Tibial nerve (tissue), 3 donors: ENCODE measurements at regions not wholly inside any gene's neighbourhood (a gene's known extent, or its start where the extent isn't known, plus 50 kb on each side); places are given as distances from the start of the nearest gene placed in this dataset.

Experiments
- POLR2A ChIP-seq, 2 donors: fragments of 450-650 bp; IDR thresholded peaks; one replicate each; pipeline ENCODE4 v1.6.1; 2017; ENCODE audit warnings: antibody characterized with exemption in 2 of 2, mild to moderate bottlenecking in 2 of 2, moderate library complexity in 2 of 2
- TF ChIP-seq, protein P1 (sequence below), 5 experiments: fragments of 200-600 bp in 3 of 5; fragments of 450-650 bp in 2 of 5; sonication (generic) in 3 of 5; IDR thresholded peaks; one replicate each; pipeline ENCODE4 v1.5.1; 2016 to 2019; ENCODE audit warnings: antibody characterized with exemption in 5 of 5, mild to moderate bottlenecking in 3 of 5, moderate library complexity in 2 of 5

DNA sequence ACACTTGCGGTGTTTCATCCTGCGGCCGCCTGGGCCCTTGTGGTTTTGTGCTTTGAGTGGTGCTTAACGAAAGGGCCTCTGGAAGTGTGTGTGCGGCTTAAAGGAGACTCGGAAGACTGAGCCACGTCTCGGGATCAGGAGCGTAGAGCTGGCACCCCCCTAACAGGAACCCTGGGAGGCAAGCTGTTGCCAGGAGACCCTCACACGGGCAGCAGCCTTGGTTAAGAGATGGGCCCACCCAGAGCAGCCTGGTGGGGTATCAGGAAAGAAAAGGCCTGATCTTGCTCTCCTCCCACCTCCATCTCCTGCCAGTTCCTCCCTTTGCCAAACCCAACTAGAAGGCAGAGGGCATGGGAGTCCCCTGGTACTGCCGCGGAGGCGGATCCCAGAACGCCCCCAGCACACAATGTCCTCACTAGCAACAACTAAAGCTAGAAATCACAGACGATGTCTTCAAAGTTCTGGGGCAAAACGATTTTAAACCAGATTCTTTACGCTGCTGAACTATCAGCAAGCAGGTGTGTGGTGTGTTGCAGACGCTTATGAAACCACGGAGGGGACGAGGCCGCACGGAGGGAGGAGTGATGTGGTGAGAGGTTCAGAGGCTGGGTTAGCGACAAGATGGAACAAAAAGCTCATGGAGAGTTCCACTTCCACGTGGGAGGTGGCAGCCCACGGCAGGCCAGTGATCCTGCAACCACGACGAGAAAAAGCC is 67.0 kb upstream of the INPP5A start:
- TF ChIP-seq POLR2A (IDR thresholded peaks at IDR 0.05), result no peak
- TF ChIP-seq, protein P1, sequence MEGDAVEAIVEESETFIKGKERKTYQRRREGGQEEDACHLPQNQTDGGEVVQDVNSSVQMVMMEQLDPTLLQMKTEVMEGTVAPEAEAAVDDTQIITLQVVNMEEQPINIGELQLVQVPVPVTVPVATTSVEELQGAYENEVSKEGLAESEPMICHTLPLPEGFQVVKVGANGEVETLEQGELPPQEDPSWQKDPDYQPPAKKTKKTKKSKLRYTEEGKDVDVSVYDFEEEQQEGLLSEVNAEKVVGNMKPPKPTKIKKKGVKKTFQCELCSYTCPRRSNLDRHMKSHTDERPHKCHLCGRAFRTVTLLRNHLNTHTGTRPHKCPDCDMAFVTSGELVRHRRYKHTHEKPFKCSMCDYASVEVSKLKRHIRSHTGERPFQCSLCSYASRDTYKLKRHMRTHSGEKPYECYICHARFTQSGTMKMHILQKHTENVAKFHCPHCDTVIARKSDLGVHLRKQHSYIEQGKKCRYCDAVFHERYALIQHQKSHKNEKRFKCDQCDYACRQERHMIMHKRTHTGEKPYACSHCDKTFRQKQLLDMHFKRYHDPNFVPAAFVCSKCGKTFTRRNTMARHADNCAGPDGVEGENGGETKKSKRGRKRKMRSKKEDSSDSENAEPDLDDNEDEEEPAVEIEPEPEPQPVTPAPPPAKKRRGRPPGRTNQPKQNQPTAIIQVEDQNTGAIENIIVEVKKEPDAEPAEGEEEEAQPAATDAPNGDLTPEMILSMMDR (IDR thresholded peaks at IDR 0.05), result no peak
